ENCODE measurements at regions not wholly inside any gene's neighbourhood (a gene's known extent, or its start where the extent isn't known, plus 50 kb on each side); places are given as distances from the start of the nearest gene placed in this dataset.

DNA sequence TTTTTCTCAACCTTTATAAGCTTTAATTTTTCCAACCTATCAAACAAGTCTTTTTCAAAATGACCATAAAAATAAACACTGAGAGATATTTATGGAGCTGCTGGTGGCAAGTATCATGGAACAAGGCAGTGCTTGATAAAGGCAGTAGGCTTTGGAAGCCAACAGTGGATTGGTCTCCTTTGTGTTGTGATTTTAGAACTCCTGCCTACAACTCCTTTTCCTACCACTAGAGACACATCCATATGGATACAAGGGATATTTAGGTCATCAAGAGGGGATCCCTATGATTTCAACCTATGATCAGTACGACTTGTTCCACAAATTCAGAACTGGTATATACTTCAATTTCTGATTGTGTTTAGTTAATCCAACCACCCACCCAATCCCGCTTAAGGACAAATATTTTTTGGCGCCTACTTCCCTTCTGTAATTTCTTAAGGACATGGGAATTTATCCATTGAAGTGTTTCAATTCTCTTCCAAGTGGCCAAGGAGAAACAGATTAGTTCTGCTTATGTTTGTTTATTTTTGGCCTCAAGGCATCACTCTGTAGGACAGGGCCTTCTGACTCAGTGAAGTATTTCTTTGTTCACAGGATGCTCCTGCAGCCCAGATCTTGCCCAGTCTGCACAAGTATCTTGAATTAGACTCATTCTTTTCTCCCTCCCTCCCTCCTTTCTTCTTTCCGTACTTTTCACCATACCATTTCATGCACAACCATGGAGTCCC lies 2119.6 kb upstream of the PIK3C3 start:
- DNase-seq (ENCODE audit: low read depth, low spot score), result no peak

GRCh38 chr18:39834636-39835035 lies 2120.4 kb upstream of the PIK3C3 start:
- DNase-seq (ENCODE audit: low read depth, low spot score), result no peak

DNA sequence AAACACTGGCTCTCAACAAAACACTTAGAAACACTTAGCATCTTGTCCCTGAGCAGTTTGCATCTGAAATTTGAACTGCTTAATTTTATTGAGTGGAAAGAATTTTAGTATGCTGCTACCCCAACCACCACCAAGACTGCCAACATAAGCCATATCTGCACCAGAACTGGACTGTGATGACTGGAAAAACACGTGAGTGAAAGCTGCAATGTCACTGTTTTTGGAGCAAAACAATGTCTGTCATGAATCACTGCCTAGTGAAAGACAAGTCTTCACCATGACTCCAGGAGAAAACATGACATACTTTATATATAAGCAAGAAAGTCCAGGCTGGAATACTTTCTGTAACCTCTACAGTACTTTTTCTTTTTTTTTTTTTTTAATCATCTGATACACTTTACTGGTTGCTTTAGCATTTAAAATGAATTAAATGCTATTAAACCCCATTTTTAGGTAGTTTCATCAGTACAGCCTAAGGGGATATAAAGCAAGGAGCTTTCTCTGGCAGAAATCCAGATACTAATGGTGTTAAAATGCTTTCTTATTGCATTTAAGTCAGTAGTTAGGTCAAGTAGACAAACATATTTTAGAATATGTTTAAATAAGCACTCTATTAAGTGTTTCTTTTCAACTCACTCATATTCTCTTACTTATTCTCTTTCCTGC lies 2129.4 kb upstream of the PIK3C3 start:
- no peak for DNase-seq (ENCODE audit: low read depth, low spot score)

DNA sequence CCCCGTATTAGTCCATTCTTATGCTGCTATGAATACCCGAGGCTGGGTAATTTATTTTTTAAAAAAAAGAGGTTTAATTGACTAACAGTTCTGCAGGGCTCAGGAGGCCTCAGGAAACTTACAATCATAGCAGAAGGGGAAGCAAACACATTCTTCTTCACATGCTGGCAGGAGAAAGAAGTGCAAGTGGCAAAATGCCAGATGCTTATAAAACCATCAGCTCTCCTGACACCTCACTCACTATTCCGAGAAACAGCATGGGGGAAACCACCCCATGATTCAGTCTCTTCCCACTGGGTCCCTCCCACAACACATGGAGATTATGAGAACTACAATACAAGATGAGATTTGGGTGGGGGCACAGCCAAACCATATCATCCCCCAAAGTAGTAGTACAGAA lies 2148.5 kb upstream of the PIK3C3 start:
- no peak for DNase-seq (ENCODE audit: low read depth, low spot score)

- no peak for DNase-seq (ENCODE audit: low read depth, low spot score)
Measured at GRCh38 chr18:39805218-39805617, 2149.8 kb upstream of the PIK3C3 start.

DNA sequence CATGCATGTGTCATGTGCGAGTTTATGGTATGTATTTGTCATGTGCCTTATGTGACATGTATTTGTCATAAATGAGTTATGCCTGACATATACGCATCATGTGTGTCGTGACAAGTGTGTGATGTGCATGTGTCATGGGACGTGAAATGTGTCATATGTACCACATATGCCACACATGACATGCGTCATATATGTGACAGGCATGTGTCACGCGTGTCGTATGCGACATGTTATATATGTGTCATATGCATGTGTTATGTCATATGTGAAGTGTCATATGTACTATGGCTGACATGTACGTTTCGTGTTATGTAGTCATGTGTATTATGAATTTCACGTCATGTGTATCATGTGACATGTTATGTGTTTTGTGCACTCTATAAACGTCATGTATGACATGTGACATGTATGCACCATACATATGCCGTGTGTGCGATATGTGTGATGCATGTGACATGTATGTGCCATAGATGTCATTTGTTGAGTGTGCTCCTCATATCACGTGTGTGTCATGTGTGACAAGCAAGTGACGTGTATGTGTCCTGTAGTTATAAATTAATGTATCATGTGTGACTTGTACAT lies 2152.3 kb upstream of the PIK3C3 start:
- no peak for DNase-seq (ENCODE audit: low read depth, low spot score)

DNA sequence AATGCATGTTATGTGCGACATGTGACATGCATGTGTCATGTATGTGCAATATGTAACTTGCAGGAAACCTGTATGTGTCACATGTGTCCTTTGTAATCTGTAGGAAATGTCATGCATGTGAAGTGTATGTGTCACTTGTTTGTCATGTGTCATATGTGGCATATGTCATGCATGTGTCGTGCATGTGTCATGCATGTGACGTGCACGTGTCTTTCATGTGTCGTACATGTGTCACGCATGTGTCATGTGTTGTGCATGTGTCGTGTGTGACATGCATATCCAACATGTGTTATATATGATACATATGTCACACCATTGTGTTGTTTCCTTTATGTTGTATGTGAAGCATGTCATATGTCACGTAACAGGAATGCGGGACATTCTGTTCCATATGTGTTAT lies 2153.2 kb upstream of the PIK3C3 start:
- DNase-seq (ENCODE audit: low read depth, low spot score), result no peak

- DNase-seq (ENCODE audit: low read depth, low spot score), result no peak
Measured at GRCh38 chr18:39801010-39801409, 2154.0 kb upstream of the PIK3C3 start.

DNA sequence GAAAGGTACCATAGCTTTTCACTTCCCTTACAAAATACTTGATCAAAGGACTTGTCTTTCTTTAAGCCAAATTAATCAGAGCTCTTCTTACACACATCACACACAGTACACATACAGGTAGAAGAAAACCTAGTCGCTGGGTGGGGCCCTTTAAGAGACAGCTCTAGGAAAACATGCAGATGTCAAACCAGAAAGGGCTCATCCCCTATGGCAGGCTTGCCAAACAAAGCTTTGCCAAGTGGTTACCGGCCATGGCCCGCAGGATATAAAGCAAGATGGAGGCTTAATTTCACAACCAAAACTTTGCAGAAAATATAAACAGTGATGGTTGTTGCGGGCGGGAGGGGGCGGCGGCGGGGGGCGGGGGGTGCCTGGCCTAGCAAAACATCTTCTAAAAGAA lies 2156.0 kb upstream of the PIK3C3 start:
- no peak for DNase-seq (ENCODE audit: low read depth, low spot score)

DNA sequence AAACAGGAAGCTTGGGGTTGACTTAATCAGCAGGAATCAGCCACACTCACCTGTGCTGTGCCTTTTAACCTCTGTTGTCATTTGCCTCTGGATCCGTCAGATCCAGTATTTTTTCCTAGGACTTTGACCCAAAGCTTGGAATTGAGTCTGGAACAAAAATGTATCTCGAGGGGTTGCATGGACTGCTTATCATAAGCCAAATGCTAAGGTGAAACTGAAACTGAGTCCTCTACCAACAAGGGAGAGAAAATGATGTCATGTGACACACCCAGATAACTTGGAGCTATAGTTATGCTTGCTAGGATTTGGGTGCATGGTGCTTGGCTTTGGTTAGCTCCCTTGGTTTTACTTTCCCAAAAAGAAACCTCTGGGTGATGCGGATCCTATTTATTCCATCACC lies 2158.6 kb upstream of the PIK3C3 start:
- DNase-seq (ENCODE audit: low read depth, low spot score), result no peak

DNA sequence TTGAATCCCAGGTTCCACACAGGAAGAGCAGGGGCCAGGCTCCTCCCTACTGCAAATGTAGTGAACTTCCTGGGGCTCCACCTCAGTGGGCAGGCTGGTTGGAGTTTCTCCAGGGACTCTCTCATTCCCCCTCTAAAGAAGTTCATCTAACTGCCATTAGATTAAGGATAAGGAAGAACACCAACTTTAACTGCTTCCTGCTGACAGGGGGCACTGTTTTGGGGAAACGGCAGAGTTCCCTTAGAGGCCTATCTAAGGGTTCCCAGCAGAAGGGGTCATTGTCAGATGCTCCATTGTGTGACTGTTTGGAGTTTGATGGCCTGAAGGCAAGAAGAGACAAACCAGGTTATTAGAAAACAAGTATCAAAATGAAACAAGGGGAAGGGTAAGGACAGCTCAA lies 2159.7 kb upstream of the PIK3C3 start:
- no peak for DNase-seq (ENCODE audit: low read depth, low spot score)

DNA sequence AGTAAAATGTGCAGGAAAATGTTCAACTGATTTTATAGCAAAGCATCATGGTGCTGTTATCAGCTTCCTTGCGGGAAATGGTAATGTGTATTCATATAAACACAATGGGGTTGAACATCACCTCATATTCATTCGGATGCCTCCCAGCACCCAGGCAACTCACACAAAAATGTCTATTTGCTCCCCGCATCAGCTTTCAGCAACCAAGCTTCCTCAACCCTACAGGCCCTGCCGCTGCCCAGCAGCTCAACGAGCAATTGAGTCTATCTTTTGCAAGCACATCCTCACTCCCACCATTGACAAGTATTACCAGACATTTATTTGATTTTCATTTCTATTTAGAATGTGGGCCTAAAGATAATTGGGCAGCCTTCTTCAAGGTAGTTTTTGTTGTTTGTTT lies 2161.4 kb upstream of the PIK3C3 start:
- DNase-seq (ENCODE audit: low read depth, low spot score), result no peak

DNA sequence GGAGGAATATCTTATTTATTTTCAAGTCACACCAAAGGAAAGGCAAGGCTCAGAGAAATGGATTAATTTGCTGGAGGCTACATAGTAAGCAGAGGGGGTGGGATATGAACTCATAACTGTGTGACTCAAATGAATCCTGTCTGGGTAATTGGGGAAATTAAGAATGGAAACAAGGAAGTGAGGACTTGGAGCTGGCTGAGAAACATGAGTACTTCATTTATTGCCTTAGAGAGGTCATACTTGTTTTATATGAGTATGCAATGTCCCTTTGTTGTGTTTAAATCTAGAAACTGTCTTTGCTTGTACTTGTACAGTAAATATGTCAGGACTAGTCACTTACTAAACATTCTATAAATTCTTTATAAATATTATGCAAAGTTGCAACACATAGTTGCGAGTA lies 2166.7 kb upstream of the PIK3C3 start:
- DNase-seq (ENCODE audit: low read depth, low spot score), result no peak

- no peak for DNase-seq (ENCODE audit: low read depth, low spot score)
Measured at GRCh38 chr18:39786477-39786876, 2168.6 kb upstream of the PIK3C3 start.

- no peak for DNase-seq (ENCODE audit: low read depth, low spot score)
Measured at GRCh38 chr18:39784541-39784940, 2170.5 kb upstream of the PIK3C3 start.

DNA sequence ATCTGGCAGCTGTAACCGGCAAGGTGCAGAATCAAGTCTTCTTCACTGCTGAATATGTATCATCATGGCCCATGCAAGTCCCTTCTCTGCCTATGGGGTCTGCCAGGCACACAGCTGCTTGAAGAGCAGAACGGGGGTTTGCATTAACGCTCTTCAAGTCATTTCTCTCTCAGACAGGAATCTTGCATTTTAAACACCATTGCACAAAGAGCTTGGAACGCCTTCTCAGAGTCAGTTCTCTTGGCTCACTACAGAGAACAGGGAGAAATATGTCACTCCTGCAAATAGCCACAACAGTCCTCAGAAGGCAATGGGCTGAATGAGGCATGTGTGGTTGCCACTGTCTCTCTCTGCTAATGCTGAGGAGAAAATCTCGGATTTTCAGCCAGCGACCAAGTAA lies 2173.5 kb upstream of the PIK3C3 start:
- DNase-seq (ENCODE audit: low read depth, low spot score), result no peak

DNA sequence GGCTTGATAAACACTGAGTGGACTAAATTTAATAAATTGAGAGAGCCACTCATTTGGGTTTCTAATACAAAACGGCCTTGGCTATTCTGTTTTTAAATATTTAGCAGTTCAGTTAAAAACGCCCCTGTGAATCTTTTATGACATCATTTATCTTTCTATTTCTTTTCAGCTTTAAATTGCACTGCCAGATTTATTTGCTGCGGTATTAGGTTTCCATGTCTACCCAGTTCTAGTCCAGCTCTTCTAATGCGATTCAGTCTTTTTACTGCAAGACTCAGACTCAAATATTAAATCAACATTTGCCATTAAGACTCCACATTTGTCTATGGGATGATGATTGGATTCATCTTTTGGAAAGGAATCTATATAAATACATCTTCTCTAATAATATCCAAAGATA lies 2174.3 kb upstream of the PIK3C3 start:
- DNase-seq (ENCODE audit: low read depth, low spot score), result no peak

GRCh38 chr18:39779926-39780325 lies 2175.1 kb upstream of the PIK3C3 start:
- no peak for DNase-seq (ENCODE audit: low read depth, low spot score)

GRCh38 chr18:39776766-39777165 lies 2178.3 kb upstream of the PIK3C3 start:
- DNase-seq (ENCODE audit: low read depth, low spot score), result no peak

DNA sequence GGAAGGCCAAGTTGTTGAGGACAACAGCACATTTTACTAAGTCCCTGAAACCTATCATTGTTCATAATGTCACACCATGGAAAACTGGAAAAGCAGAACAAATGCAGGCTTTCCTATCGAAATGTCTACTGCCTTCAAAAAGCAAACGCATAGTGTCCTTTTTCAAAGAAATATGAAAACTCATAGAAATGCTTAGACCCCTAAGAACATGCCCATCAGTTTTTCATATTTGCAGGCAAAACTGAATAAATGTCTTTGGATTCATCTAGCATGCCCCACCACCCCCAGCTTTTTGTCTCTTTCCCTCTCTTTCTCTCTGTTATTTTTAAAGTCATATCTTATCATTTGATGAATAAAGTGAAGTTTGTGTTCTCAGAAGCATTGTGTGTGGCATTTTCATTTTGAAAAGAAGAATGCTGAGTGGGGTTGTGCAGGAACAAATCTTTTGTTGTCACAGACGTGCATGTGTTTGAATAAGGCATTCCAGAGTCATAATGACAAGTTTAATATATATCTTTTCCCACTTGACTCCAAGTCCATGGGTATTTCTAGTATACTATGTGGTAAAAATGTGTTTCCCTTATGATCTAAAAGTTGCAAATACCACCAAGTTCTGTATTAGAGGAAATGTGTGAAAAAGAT lies 2180.0 kb upstream of the PIK3C3 start:
- no peak for DNase-seq (ENCODE audit: low read depth, low spot score)

DNA sequence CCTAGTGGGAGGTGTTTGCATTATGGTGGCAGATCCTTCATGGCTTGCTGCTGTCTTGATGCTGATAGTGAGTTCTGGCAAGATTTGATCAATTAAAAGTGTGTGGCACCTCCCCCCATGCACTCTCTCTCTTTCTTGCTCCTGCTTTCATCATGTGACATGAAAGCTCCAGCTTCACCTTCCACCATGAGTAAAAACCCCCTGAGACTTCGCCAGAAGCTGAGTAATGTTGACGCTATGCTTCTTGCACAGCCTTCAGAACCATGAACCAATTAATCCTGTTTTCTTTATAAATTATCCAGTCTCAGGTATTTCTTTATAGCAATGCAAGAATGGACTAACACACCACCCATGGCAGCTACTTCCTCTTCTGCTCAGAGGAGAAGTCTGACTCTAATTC lies 2181.4 kb upstream of the PIK3C3 start:
- no peak for DNase-seq (ENCODE audit: low read depth, low spot score)

DNA sequence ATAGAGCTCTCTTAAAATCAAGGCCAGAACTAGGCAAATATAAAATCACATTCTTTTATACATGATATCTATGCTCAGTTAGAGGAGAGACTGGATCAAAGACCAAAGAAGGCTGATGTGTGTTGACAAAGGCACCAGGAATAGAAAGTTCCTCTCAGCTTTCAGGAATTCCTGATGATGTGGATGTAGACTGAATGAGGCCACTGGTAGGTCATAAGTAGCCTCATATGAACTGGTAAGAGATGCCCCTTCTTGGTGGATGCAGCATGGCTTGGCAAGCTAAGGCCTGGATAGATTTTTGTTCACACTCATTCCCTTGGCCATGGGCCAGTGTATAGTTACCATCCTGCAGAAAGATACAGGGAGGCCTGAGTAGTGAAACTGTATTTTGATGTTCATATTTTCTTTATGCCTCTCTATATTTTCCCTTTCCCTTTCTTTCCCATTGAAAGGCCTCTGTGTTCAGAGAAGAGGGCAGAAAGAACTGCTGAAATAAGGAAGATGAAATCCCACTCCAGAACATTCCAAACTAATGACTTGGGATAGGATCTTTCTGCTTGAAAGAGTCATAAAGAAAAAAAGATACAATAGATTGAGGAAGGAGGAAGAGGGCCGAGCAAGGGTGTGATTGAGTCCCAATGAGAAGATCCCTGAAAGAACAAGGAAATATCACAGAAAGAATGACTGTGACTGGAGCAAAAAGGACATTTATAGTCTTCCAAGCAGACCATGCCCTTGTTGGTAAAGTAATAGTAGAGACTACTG lies 2182.7 kb upstream of the PIK3C3 start:
- DNase-seq (ENCODE audit: low read depth, low spot score), result no peak

All from smooth muscle cell of the brain vasculature (primary cell).